Stimulated activated CD4-positive, alpha-beta T cell treated with anti-CD3 and anti-CD28 coated beads, Interleukin-15, amount 100 ng/mL, for 24 hours (primary cell): ENCODE measurements at regions not wholly inside any gene's neighbourhood (a gene's known extent, or its start where the extent isn't known, plus 50 kb on each side); places are given as distances from the start of the nearest gene placed in this dataset.
"Not testable (repeated sequence)": the region's sequence is repeated elsewhere in the genome, so short reads cannot be mapped to it uniquely, and the experiment has no call there.

Experiments used
- DNase-seq: peaks from one replicate; pipeline ENCODE4 v3.0.0-alpha.2; 2020

GRCh38 chr10:60613434-60613833, 164.8 kb upstream of the CDK1 start:
- DNase-seq, result no peak

GRCh38 chr10:60611291-60611747, 167.0 kb upstream of the CDK1 start:
- DNase-seq, result peak; percentile 46

- DNase-seq, result no peak
These were observed 170.9 kb upstream of the CDK1 start for GRCh38 chr10:60607372-60607771.

- no peak for DNase-seq
These were observed 171.8 kb upstream of the CDK1 start for GRCh38 chr10:60606343-60607080.

- DNase-seq, result no peak
These were observed 172.8 kb upstream of the CDK1 start for GRCh38 chr10:60605476-60605875.

GRCh38 chr10:60604342-60604741, 173.9 kb upstream of the CDK1 start:
- DNase-seq, result no peak

- DNase-seq, result no peak
These were observed 180.8 kb upstream of the CDK1 start for GRCh38 chr10:60597513-60597912.

GRCh38 chr10:60595852-60596251, 182.4 kb upstream of the CDK1 start:
- no peak for DNase-seq

- DNase-seq, result no peak
These were observed 183.7 kb upstream of the CDK1 start for GRCh38 chr10:60594476-60595051.

GRCh38 chr10:60591119-60591518, 187.2 kb upstream of the CDK1 start:
- no peak for DNase-seq

GRCh38 chr10:60589376-60589775, 188.9 kb upstream of the CDK1 start:
- no peak for DNase-seq

GRCh38 chr10:60581782-60582181, 192.1 kb upstream of the ANK3 start:
- DNase-seq, result not testable (repeated sequence)

GRCh38 chr10:60578217-60578616, 188.5 kb upstream of the ANK3 start:
- DNase-seq, result no peak

- no peak for DNase-seq
These were observed 186.7 kb upstream of the ANK3 start for GRCh38 chr10:60576130-60577069.

GRCh38 chr10:60575105-60575504, 185.4 kb upstream of the ANK3 start:
- DNase-seq, result no peak

- no peak for DNase-seq
These were observed 184.7 kb upstream of the ANK3 start for GRCh38 chr10:60574388-60574787.

GRCh38 chr10:60573336-60573735, 183.7 kb upstream of the ANK3 start:
- DNase-seq, result peak; percentile 78

- peak; percentile 49 for DNase-seq
These were observed 183.0 kb upstream of the ANK3 start for GRCh38 chr10:60572511-60573194.

GRCh38 chr10:60570896-60571295, 181.2 kb upstream of the ANK3 start:
- DNase-seq, result no peak

GRCh38 chr10:60570272-60570865, 180.7 kb upstream of the ANK3 start:
- DNase-seq, result no peak

- no peak for DNase-seq
These were observed 180.0 kb upstream of the ANK3 start for GRCh38 chr10:60569681-60570080.

GRCh38 chr10:60566096-60566495, 176.4 kb upstream of the ANK3 start:
- no peak for DNase-seq

GRCh38 chr10:60565492-60565891, 175.8 kb upstream of the ANK3 start:
- DNase-seq, result no peak
